Fibroblast of villous mesenchyme (primary cell): ENCODE measurements at regions not wholly inside any gene's neighbourhood (a gene's known extent, or its start where the extent isn't known, plus 50 kb on each side); places are given as distances from the start of the nearest gene placed in this dataset.

Experiments
- DNase-seq: peaks from one replicate; pipeline ENCODE4 v3.0.0-alpha.2; 2010; ENCODE audit warnings: low read depth
- H3K4me3 ChIP-seq: 2 replicates; pipeline ENCODE4 v1.5.1; 2011; ENCODE audit warnings: low read depth, mild to moderate bottlenecking, low read length
- CTCF ChIP-seq: IDR thresholded peaks from 2 replicates; pipeline ENCODE4 v1.5.1; 2012; ENCODE audit warnings: low read depth, mild to moderate bottlenecking, low read length; ENCODE audit not compliant: insufficient read depth

- no peak for TF ChIP-seq CTCF
- H3K4me3 ChIP-seq = no peak overlapping the region
- no peak for DNase-seq
Measured at GRCh38 chr5:26181582-26181981, 856.8 kb downstream of the CDH9 start.

DNA sequence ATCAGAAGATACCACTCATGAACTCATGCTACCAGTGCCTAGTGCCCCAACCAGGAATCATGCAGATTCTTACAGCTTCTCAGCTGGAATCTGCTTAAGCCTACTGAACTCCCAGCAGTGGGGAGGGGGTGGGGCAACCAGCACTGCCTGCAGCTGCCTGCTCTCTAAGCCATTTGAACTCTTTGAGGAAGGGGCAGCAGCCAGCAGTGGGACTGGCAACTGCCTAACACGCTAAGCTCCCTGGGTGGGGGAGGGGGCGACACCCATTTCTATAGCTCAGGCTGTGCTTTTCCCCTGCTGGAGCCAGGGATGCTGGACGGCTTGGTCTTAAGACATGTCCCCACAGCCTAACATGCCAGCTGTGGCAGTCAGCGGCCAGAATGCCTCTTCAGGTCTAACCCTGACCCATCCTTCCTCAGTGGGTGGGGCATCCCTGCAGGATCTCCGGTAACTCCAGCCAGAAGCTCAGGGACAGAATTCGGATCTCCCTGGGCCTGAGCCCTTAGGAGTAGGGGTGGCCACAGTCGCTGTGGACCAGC lies 889.7 kb downstream of the CDH9 start:
- TF ChIP-seq CTCF = no peak
- no peak overlapping the region for H3K4me3 ChIP-seq
- no peak for DNase-seq

GRCh38 chr5:26143259-26143658 lies 895.1 kb downstream of the CDH9 start:
- DNase-seq = no peak
- no peak for TF ChIP-seq CTCF

DNA sequence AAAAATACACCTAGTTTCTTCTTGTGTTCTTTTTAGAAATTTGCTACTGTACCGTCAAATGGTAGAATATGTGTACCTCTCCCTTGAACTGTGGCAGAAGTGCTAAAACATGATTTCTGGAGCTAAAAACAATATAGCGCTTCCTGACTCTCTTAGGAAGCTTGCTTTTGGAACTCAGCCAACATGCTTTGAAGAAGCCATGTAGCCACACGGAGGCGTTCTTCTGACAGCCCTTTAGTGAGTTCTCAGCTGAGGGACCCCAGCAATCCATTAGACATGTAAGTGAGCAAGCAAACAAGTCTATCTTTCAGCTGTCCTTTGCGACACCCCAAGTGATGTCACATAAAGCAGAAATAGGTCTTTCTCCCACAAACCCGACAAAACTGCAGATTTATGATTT lies 917.0 kb downstream of the CDH9 start:
- no peak for DNase-seq
- H3K4me3 ChIP-seq = no peak overlapping the region
- TF ChIP-seq CTCF = no peak

More at GRCh38 chr5:26143259-26143658, 895.1 kb downstream of the CDH9 start:
- H3K4me3 ChIP-seq = no peak overlapping the region

DNA sequence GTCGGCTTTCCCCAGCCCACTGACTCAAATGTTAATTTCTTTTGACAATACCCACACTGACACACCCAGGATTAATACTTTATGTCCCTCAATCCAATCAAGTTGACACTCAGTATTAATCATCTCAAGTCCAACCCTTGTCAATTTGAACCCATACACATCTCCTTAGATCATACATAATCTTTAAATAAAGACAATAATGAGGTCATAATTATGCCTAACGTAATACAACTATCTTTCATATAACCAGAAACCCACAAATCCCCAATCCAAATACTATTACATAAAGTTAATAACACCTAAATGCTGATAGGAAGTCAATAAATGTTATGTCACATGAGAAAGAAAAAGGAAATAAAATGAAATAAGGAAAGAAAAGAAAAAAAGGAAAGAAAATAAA lies 934.2 kb downstream of the CDH9 start:
- TF ChIP-seq CTCF = no peak
- DNase-seq = no peak
- H3K4me3 ChIP-seq = no peak overlapping the region

DNA sequence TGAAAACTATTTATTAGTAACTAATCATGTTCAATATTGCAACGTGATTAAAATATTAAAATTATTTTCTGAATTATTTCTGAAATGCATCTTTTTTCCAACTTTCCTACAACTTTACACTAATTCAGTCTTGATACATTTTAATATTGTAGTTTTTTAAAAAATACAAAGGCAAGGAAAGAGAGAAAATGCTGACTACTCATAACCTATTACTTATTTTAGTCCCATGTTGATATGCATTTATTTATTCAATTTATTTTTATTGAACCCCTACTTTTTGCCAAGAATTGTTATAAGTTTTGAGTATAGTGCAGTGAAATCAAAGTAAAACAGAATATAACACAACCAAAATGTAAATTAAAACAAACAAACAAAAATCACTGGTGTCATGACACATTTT lies 978.2 kb downstream of the CDH9 start:
- no peak overlapping the region for H3K4me3 ChIP-seq
- no peak for DNase-seq
- TF ChIP-seq CTCF = no peak

- no peak for DNase-seq
- no peak for TF ChIP-seq CTCF
- no peak overlapping the region for H3K4me3 ChIP-seq
Measured at GRCh38 chr5:26054594-26054993, 983.8 kb downstream of the CDH9 start.
